NCI-H1048 (cell line): ENCODE measurements at regions not wholly inside any gene's neighbourhood (a gene's known extent, or its start where the extent isn't known, plus 50 kb on each side); places are given as distances from the start of the nearest gene placed in this dataset.

ENCODE experiments used
- DNase-seq: peaks from one replicate; lab custom pipeline; 2025; lab: John Stamatoyannopoulos, UW

GRCh38 chr5:158368686-158369085, 509.7 kb upstream of the CLINT1 start:
- no peak for DNase-seq

GRCh38 chr5:158364367-158364766, 505.4 kb upstream of the CLINT1 start:
- DNase-seq: no peak

- DNase-seq: no peak
Measured at GRCh38 chr5:158354958-158355357, 496.0 kb upstream of the CLINT1 start.

GRCh38 chr5:158351485-158352125, 492.7 kb upstream of the CLINT1 start:
- no peak for DNase-seq

GRCh38 chr5:158349987-158350386, 491.0 kb upstream of the CLINT1 start:
- no peak for DNase-seq

GRCh38 chr5:158344376-158344775, 485.4 kb upstream of the CLINT1 start:
- DNase-seq: no peak

- DNase-seq: no peak
Measured at GRCh38 chr5:158340608-158341007, 481.7 kb upstream of the CLINT1 start.

- no peak for DNase-seq
Measured at GRCh38 chr5:158326256-158326655, 467.3 kb upstream of the CLINT1 start.

GRCh38 chr5:158324236-158324635, 465.3 kb upstream of the CLINT1 start:
- no peak for DNase-seq

GRCh38 chr5:158322620-158323019, 463.7 kb upstream of the CLINT1 start:
- DNase-seq: no peak

GRCh38 chr5:158320934-158321333, 462.0 kb upstream of the CLINT1 start:
- no peak for DNase-seq

- no peak for DNase-seq
Measured at GRCh38 chr5:158320178-158320674, 461.3 kb upstream of the CLINT1 start.

- DNase-seq: no peak
Measured at GRCh38 chr5:158317507-158317906, 458.6 kb upstream of the CLINT1 start.

- DNase-seq: no peak
Measured at GRCh38 chr5:158313733-158314464, 455.0 kb upstream of the CLINT1 start.

- DNase-seq: no peak
Measured at GRCh38 chr5:158313027-158313732, 454.2 kb upstream of the CLINT1 start.

GRCh38 chr5:158309088-158309807, 450.3 kb upstream of the CLINT1 start:
- no peak for DNase-seq

- no peak for DNase-seq
Measured at GRCh38 chr5:158308429-158309025, 449.6 kb upstream of the CLINT1 start.

GRCh38 chr5:158305861-158306260, 446.9 kb upstream of the CLINT1 start:
- DNase-seq: no peak

GRCh38 chr5:158304607-158305006, 445.7 kb upstream of the CLINT1 start:
- no peak for DNase-seq

- no peak for DNase-seq
Measured at GRCh38 chr5:158303883-158304282, 444.9 kb upstream of the CLINT1 start.

GRCh38 chr5:158303275-158303674, 444.3 kb upstream of the CLINT1 start:
- DNase-seq: no peak

GRCh38 chr5:158302029-158302428, 443.1 kb upstream of the CLINT1 start:
- DNase-seq: no peak
